Activated T-helper 2 cell treated with anti-CD3 and anti-CD28 coated beads, Interferon-gamma antibody, Interleukin-2, Interleukin-4, amounts not matched to agents 10 μg/mL and 5 μg/mL and 100 μg/mL, durations not matched to agents 14 hours and 24 hours and 36 hours (primary cell): ENCODE measurements at regions not wholly inside any gene's neighbourhood (a gene's known extent, or its start where the extent isn't known, plus 50 kb on each side); places are given as distances from the start of the nearest gene placed in this dataset.
"Not testable (repeated sequence)": the region's sequence is repeated elsewhere in the genome, so short reads cannot be mapped to it uniquely, and the experiment has no call there.

Experiments
- DNase-seq: peaks from one replicate; pipeline ENCODE4 v3.0.0; 2021; ENCODE audit warnings: low spot score
- H3K27ac Mint-ChIP-seq: one replicate; pipeline ENCODE4 v1.8.0; 2021; ENCODE audit warnings: mixed read lengths
- H3K27me3 Mint-ChIP-seq: one replicate; pipeline ENCODE4 v1.8.0; 2021; ENCODE audit warnings: low read depth, mixed read lengths
- H3K36me3 Mint-ChIP-seq: one replicate; pipeline ENCODE4 v1.8.0; 2021; ENCODE audit warnings: low read depth, mixed read lengths
- H3K4me1 Mint-ChIP-seq: one replicate; pipeline ENCODE4 v1.8.0; 2021; ENCODE audit warnings: low read depth, mixed read lengths
- H3K4me3 Mint-ChIP-seq: one replicate; pipeline ENCODE4 v1.8.0; 2021; ENCODE audit warnings: low read depth, mild to moderate bottlenecking, moderate library complexity, mixed read lengths
- H3K9me3 Mint-ChIP-seq: one replicate; pipeline ENCODE4 v1.8.0; 2021; ENCODE audit warnings: mixed read lengths
- intact Hi-C: fragments of 100-400 bp; cut with micrococcal nuclease; formaldehyde crosslinking; loops from one replicate; pipeline ENCODE4 v1.15.1; 2023

- intact Hi-C loops: no loop called here
- peaks cover 4% of the 10 kb centered on the region for H3K27me3 Mint-ChIP-seq
- no peak for DNase-seq
- no peaks in the 10 kb centered on the region for H3K4me1 Mint-ChIP-seq
- no peak overlapping the region for H3K4me3 Mint-ChIP-seq
- no peaks in the 10 kb centered on the region for H3K36me3 Mint-ChIP-seq
- H3K27ac Mint-ChIP-seq: no peak overlapping the region
- no peaks in the 10 kb centered on the region for H3K9me3 Mint-ChIP-seq
Measured at GRCh38 chr1:213512316-213512715, 461.3 kb downstream of the RPS6KC1 start.

- Mint-ChIP-seq H3K9me3 (no peaks in the 10 kb centered on the region), H3K4me3 (no peak overlapping the region), H3K27ac (no peak overlapping the region), H3K27me3 (peaks cover 4% of the 10 kb centered on the region), H3K4me1 (no peaks in the 10 kb centered on the region), H3K36me3 (no peaks in the 10 kb centered on the region)
- intact Hi-C loops: no loop called here
- DNase-seq: no peak
Measured at GRCh38 chr1:213513006-213513405, 462.0 kb downstream of the RPS6KC1 start.

DNA sequence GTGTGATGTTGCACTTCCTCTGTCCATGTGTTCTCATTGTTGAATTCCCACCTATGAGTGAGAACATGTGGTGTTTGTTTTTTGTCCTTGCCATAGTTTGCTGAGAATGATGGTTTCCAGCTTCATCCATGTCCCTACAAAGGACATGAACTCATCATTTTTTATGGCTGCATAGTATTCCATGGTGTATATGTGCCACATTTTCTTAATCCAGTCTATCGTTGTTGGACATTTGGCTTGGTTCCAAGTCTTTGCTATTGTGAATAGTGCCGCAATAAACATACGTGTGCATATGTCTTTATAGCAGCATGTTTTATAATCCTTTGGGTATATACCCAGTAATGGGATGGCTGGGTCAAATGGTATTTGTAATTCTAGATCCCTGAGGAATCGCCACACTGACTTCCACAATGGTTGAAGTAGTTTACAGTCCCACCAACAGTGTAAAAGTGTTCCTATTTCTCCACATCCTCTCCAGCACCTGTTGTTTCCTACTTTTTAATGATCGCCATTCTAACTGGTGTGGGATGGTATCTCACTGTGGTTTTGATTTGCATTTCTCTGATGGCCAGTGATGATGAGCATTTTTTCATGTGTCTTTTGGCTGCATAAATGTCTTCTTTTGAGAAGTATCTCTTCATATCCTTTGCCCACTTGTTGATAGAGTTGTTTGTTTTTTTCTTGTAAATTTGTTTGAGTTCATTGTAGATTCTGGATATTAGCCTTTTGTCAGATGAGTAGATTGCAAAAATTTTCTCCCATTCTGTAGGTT, 463.6 kb downstream of the RPS6KC1 start:
- H3K4me1 Mint-ChIP-seq, H3K36me3 Mint-ChIP-seq, H3K27ac Mint-ChIP-seq, H3K27me3 Mint-ChIP-seq, H3K4me3 Mint-ChIP-seq, DNase-seq, H3K9me3 Mint-ChIP-seq, intact Hi-C loops: not testable (repeated sequence)

DNA sequence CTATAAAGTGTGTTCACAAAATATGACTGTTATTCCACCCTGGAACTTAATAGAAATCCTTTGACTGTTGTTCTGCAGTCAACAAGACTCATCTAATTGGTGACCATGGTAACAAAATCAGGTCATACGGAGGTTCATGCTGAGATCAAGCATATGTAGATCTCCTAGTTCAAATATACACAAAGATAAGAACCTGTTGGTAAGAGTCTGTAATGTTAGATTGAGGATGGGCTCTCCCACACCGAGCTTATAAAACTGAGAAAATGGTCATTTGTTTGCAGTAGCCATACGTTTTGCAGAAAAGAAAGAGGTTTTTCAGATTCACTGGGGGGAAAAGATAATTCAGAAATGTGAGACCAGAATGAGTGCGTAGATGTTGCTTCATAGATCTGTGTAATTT, 468.1 kb downstream of the RPS6KC1 start:
- no peak overlapping the region for H3K27ac Mint-ChIP-seq
- DNase-seq: no peak
- no peaks in the 10 kb centered on the region for H3K36me3 Mint-ChIP-seq
- no peak overlapping the region for H3K4me3 Mint-ChIP-seq
- no peaks in the 10 kb centered on the region for H3K27me3 Mint-ChIP-seq
- H3K9me3 Mint-ChIP-seq: peaks cover 4% of the 10 kb centered on the region
- intact Hi-C loops: no loop called here
- no peaks in the 10 kb centered on the region for H3K4me1 Mint-ChIP-seq

- DNase-seq: no peak
- no peak overlapping the region for H3K27ac Mint-ChIP-seq
- H3K27me3 Mint-ChIP-seq: no peaks in the 10 kb centered on the region
- no peaks in the 10 kb centered on the region for H3K36me3 Mint-ChIP-seq
- H3K9me3 Mint-ChIP-seq: peaks cover 4% of the 10 kb centered on the region
- H3K4me3 Mint-ChIP-seq: no peak overlapping the region
- no peaks in the 10 kb centered on the region for H3K4me1 Mint-ChIP-seq
- intact Hi-C loops: no loop called here
Measured at GRCh38 chr1:213521206-213521605, 466.6 kb upstream of the PROX1 start.

- Mint-ChIP-seq H3K4me1 (no peaks in the 10 kb centered on the region), H3K4me3 (no peak overlapping the region), H3K27me3 (no peaks in the 10 kb centered on the region), H3K9me3 (peaks cover 4% of the 10 kb centered on the region), H3K36me3 (no peaks in the 10 kb centered on the region), H3K27ac (no peak overlapping the region)
- intact Hi-C loops: no loop called here
- DNase-seq: no peak
Measured at GRCh38 chr1:213523781-213524398, 463.9 kb upstream of the PROX1 start.

DNA sequence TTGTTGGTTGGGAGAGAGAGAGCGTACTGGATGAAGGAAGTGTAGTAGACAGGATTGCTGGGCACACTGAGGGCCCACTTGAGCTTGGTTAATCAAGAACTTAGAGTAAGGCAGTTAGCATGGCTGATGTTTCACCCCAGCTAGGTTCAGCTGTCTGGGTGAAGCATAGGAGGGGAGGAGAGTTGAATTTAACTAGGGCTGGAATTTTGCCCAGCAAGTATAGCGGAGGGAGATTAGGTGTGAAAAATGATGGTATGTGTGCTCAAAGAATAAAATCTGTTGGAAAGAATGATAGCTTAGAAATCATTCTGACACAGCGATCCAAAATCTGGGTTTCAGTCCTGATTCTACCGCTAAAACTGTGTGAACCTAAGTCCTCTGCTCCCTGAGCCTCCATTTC, 461.5 kb upstream of the PROX1 start:
- Mint-ChIP-seq H3K36me3 (no peaks in the 10 kb centered on the region), H3K27ac (no peak overlapping the region), H3K9me3 (peaks cover 4% of the 10 kb centered on the region), H3K4me1 (no peaks in the 10 kb centered on the region), H3K27me3 (no peaks in the 10 kb centered on the region), H3K4me3 (no peak overlapping the region)
- intact Hi-C loops: no loop called here
- no peak for DNase-seq

- no peaks in the 10 kb centered on the region for H3K27me3 Mint-ChIP-seq
- no peaks in the 10 kb centered on the region for H3K4me1 Mint-ChIP-seq
- no peaks in the 10 kb centered on the region for H3K9me3 Mint-ChIP-seq
- no peaks in the 10 kb centered on the region for H3K36me3 Mint-ChIP-seq
- intact Hi-C loops: no loop called here
- no peak overlapping the region for H3K4me3 Mint-ChIP-seq
- H3K27ac Mint-ChIP-seq: no peak overlapping the region
- no peak for DNase-seq
Measured at GRCh38 chr1:213530611-213531320, 457.0 kb upstream of the PROX1 start.

DNA sequence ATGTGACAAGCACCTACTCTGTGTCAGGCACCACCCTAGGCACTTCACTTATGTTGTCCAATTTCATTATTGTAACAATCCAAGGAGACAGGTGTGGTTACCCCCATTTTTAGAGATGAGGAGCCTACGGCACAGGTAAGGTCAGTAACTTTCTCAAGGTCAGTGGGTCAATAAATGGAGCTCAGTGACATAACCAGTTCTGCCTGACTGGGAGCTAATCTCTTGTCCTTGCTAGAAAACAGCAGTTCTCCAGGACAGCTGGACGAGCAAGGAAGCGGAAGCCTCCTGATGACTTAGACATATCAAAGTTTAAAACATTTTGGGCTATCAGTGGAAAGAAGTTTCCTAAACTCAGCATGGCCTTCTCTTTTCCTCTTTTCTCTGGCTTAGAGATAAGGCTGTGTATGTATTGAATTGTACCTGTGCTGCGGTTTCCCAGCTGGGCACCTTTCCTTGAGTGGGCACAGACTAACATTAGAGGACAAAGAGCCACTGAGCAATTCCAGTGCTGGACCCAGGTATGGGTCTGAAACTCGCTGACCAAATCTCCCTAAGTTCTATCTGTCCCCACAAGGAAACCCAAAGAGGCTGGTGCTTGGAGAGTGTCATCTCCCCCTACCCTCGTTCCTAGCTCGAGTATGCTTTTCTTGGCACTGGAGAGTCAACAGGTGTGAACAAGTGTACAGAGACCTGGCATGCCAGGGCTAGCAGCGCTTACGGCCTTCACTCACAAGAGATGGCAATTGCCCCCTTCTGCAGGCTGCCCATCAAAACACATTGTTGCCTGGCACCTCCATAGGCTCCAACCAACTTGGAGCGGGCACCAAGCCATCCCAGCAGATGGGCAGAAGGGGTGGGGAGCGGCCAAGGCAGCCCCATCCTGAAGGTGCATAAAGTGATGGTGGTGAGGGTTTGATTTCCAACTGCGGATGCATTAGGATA, 456.1 kb upstream of the PROX1 start:
- H3K9me3 Mint-ChIP-seq: no peaks in the 10 kb centered on the region
- no peaks in the 10 kb centered on the region for H3K36me3 Mint-ChIP-seq
- no peaks in the 10 kb centered on the region for H3K4me1 Mint-ChIP-seq
- H3K4me3 Mint-ChIP-seq: no peak overlapping the region
- no peak for DNase-seq
- no peaks in the 10 kb centered on the region for H3K27me3 Mint-ChIP-seq
- no peak overlapping the region for H3K27ac Mint-ChIP-seq
- intact Hi-C loops: no loop called here

GRCh38 chr1:213533125-213533524, 454.6 kb upstream of the PROX1 start:
- Mint-ChIP-seq H3K9me3 (no peaks in the 10 kb centered on the region), H3K4me3 (no peak overlapping the region), H3K36me3 (no peaks in the 10 kb centered on the region), H3K27me3 (no peaks in the 10 kb centered on the region), H3K27ac (no peak overlapping the region), H3K4me1 (no peaks in the 10 kb centered on the region)
- DNase-seq: no peak
- intact Hi-C loops: no loop called here

DNA sequence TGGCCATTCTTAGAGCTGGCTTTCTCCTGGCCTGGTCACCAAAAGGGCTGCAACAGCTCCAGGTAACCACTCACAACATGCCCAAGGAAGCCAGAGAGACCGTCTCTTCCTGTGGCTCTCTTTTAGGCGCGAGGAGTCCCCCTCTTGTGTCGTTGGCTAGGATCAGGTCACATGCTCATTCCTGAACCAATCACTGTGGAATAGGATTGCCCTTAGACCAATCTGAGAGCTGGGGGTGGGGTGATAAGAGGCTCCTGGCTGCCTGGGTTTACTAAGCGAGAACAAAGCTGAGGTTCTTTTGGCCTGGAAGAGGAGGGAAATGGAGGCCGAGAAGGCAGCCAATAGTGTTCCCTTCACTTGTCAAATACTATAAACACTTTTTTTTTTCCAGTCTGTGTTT, 452.1 kb upstream of the PROX1 start:
- no peaks in the 10 kb centered on the region for H3K9me3 Mint-ChIP-seq
- no peak for DNase-seq
- no peak overlapping the region for H3K4me3 Mint-ChIP-seq
- H3K36me3 Mint-ChIP-seq: no peaks in the 10 kb centered on the region
- intact Hi-C loops: no loop called here
- no peaks in the 10 kb centered on the region for H3K4me1 Mint-ChIP-seq
- no peak overlapping the region for H3K27ac Mint-ChIP-seq
- no peaks in the 10 kb centered on the region for H3K27me3 Mint-ChIP-seq

- no peak overlapping the region for H3K27ac Mint-ChIP-seq
- intact Hi-C loops: no loop called here
- H3K27me3 Mint-ChIP-seq: no peaks in the 10 kb centered on the region
- H3K36me3 Mint-ChIP-seq: no peaks in the 10 kb centered on the region
- H3K9me3 Mint-ChIP-seq: no peaks in the 10 kb centered on the region
- H3K4me1 Mint-ChIP-seq: no peaks in the 10 kb centered on the region
- no peak overlapping the region for H3K4me3 Mint-ChIP-seq
- no peak for DNase-seq
Measured at GRCh38 chr1:213538251-213538650, 449.5 kb upstream of the PROX1 start.
